Liver (tissue), 8 donors: ENCODE measurements at regions not wholly inside any gene's neighbourhood (a gene's known extent, or its start where the extent isn't known, plus 50 kb on each side); places are given as distances from the start of the nearest gene placed in this dataset.

ENCODE experiments used
- DNase-seq: peaks from one replicate; pipeline ENCODE4 v3.0.0-alpha.2; 2017; ENCODE audit warnings: low spot score
- H3K27ac ChIP-seq, 2 donors: one replicate each; pipeline ENCODE4 v1.7.0; 2013; ENCODE audit warnings: inconsistent platforms in 2 of 2, low read length in 2 of 2, control low read depth in 1 of 2, low read depth in 1 of 2, mild to moderate bottlenecking in 1 of 2
- H3K27me3 ChIP-seq, 4 donors: one replicate each; pipeline versions ENCODE4 v1.6.1 to v1.7.0; 2013; ENCODE audit warnings: low read length in 3 of 4, inconsistent platforms in 1 of 4, mild to moderate bottlenecking in 1 of 4, moderate library complexity in 1 of 4; ENCODE audit not compliant: control insufficient read depth in 4 of 4, insufficient read depth in 4 of 4
- H3K36me3 ChIP-seq, 4 donors: one replicate each; pipeline versions ENCODE4 v1.6.1 to v1.7.0; 2013; ENCODE audit warnings: low read length in 3 of 4, mild to moderate bottlenecking in 3 of 4, low read depth in 1 of 4, moderate library complexity in 1 of 4; ENCODE audit not compliant: control insufficient read depth in 4 of 4, insufficient read depth in 3 of 4
- H3K4me1 ChIP-seq, 4 donors: one replicate each; pipeline versions ENCODE4 v1.6.1 to v1.7.0; 2013; ENCODE audit warnings: low read length in 3 of 4, mild to moderate bottlenecking in 3 of 4, moderate library complexity in 1 of 4; ENCODE audit not compliant: control insufficient read depth in 4 of 4, insufficient read depth in 4 of 4
- H3K4me3 ChIP-seq, 3 donors: one replicate each; pipeline versions ENCODE4 v1.6.1 to v1.7.0; 2013; ENCODE audit warnings: low read length in 3 of 3, control low read depth in 1 of 3, low read depth in 1 of 3, mild to moderate bottlenecking in 1 of 3
- H3K9ac ChIP-seq, 2 donors: one replicate each; pipeline ENCODE4 v1.7.0; 2013; ENCODE audit warnings: low read length in 2 of 2, mild to moderate bottlenecking in 2 of 2, moderate library complexity in 2 of 2, control low read depth in 1 of 2, low read depth in 1 of 2
- H3K9me3 ChIP-seq, 4 donors: one replicate each; pipeline versions ENCODE4 v1.6.1 to v1.7.0; 2013; ENCODE audit warnings: low read length in 3 of 4; ENCODE audit not compliant: control insufficient read depth in 4 of 4
- ATF3 ChIP-seq: IDR thresholded peaks from 2 replicates; pipeline ENCODE4 v1.6.1; 2016; ENCODE audit warnings: antibody characterized with exemption
- CTCF ChIP-seq: fragments of 150-350 bp; IDR thresholded peaks from 2 replicates; pipeline ENCODE4 v1.5.1; 2017; ENCODE audit warnings: improper control_type of control experiment, low read depth, low read length; ENCODE audit not compliant: missing input control
- EGR1 ChIP-seq, 2 donors: IDR thresholded peaks; 2 replicates each; pipeline ENCODE4 v1.6.1; 2016 to 2018; ENCODE audit warnings: antibody characterized with exemption in 2 of 2, low read depth in 2 of 2
- FOXA1 ChIP-seq: IDR thresholded peaks from 2 replicates; pipeline ENCODE4 v1.6.1; 2016; ENCODE audit warnings: antibody characterized with exemption
- FOXA2 ChIP-seq: IDR thresholded peaks from 2 replicates; pipeline ENCODE4 v1.6.1; 2016; ENCODE audit warnings: antibody characterized with exemption
- GABPA ChIP-seq, 2 donors: IDR thresholded peaks in 1 of 2; conservative IDR thresholded peaks in 1 of 2; 2 replicates each; pipeline ENCODE4 v1.6.1; 2016; ENCODE audit warnings: antibody characterized with exemption in 2 of 2, mild to moderate bottlenecking in 1 of 2, moderate library complexity in 1 of 2
- HNF4A ChIP-seq, 2 donors: conservative IDR thresholded peaks; 2 replicates each; pipeline ENCODE4 v1.6.1; 2016; ENCODE audit warnings: antibody characterized with exemption in 2 of 2, mild to moderate bottlenecking in 2 of 2
- HNF4G ChIP-seq: IDR thresholded peaks from 2 replicates; pipeline ENCODE4 v1.6.1; 2016; ENCODE audit warnings: antibody characterized with exemption
- MAX ChIP-seq: IDR thresholded peaks from 2 replicates; pipeline ENCODE4 v1.6.1; 2016; ENCODE audit warnings: antibody characterized with exemption
- NR2F2 ChIP-seq: IDR thresholded peaks from 2 replicates; pipeline ENCODE4 v1.6.1; 2016; ENCODE audit warnings: antibody characterized with exemption
- RAD21 ChIP-seq, 2 donors: IDR thresholded peaks; 2 replicates each; pipeline ENCODE4 v1.6.1; 2016; ENCODE audit warnings: antibody characterized with exemption in 2 of 2, mild to moderate bottlenecking in 2 of 2
- RXRA ChIP-seq, 2 donors: IDR thresholded peaks; 2 replicates each; pipeline ENCODE4 v1.6.1; 2017 to 2018; ENCODE audit warnings: antibody characterized with exemption in 2 of 2, mild to moderate bottlenecking in 1 of 2
- TAF1 ChIP-seq: conservative IDR thresholded peaks from 2 replicates; pipeline ENCODE4 v1.6.1; 2016; ENCODE audit warnings: antibody characterized with exemption, mild to moderate bottlenecking
- YY1 ChIP-seq: IDR thresholded peaks from 2 replicates; pipeline ENCODE4 v1.6.1; 2016; ENCODE audit warnings: antibody characterized with exemption, mild to moderate bottlenecking
- ZBTB33 ChIP-seq: IDR thresholded peaks from 2 replicates; pipeline ENCODE4 v1.6.1; 2016; ENCODE audit warnings: antibody characterized with exemption
- WGBS: extraction: QIAGEN DNeasy Blood & Tissue Kit; methylation state at CpG from one replicate; pipeline ENCODE4 v1.1.7; 2013; 5-methylcytosine and 5-hydroxymethylcytosine counted together
- donor health status: healthy.
- donor health status: healthy.
- donor health status: healthy.
- donor health status: healthy.
- donor health status: healthy.

- no peak overlapping the region for H3K27ac ChIP-seq
- H3K9ac ChIP-seq: no peak overlapping the region
- H3K27me3 ChIP-seq: no peaks in the 10 kb centered on the region
- no peak for TF ChIP-seq ATF3
- no peak for TF ChIP-seq TAF1
- no peak for TF ChIP-seq FOXA1
- TF ChIP-seq FOXA2: no peak
- TF ChIP-seq YY1: no peak
- no peak overlapping the region for H3K4me3 ChIP-seq
- no peaks in the 10 kb centered on the region for H3K9me3 ChIP-seq
- no peaks in the 10 kb centered on the region for H3K4me1 ChIP-seq
- 73% methylated on average over 9 of the region's 9 CpGs for WGBS
- H3K36me3 ChIP-seq: no peaks in the 10 kb centered on the region
- DNase-seq: no peak
Observed at GRCh38 chr14:84591827-84592445, 938.0 kb upstream of the FLRT2 start.

- Histone ChIP-seq H3K9ac (no peak overlapping the region), H3K4me1 (no peaks in the 10 kb centered on the region), H3K27ac (no peak overlapping the region), H3K4me3 (no peak overlapping the region), H3K9me3 (no peaks in the 10 kb centered on the region), H3K36me3 (no peaks in the 10 kb centered on the region), H3K27me3 (no peaks in the 10 kb centered on the region)
- WGBS: 88% methylated on average over 2 of the region's 2 CpGs
- TF ChIP-seq CTCF (no peak), GABPA (IDR thresholded peaks at IDR 0.05 in 1 of 2, conservative IDR thresholded peaks at IDR 0.05 in 1 of 2) (no peak), HNF4A (conservative IDR thresholded peaks at IDR 0.05) (no peak), EGR1 (IDR thresholded peaks at IDR 0.05; ENCODE audit: low read depth in 2 of 2) (no peak), FOXA2 (no peak), YY1 (no peak), RAD21 (IDR thresholded peaks at IDR 0.05) (no peak), NR2F2 (no peak), MAX (no peak), ZBTB33 (no peak), ATF3 (no peak), FOXA1 (no peak), RXRA (IDR thresholded peaks at IDR 0.05) (no peak), HNF4G (no peak)
- no peak for DNase-seq
Observed at GRCh38 chr14:84592770-84593169, 937.2 kb upstream of the FLRT2 start.
